BJ (cell line): ENCODE measurements at regions not wholly inside any gene's neighbourhood (a gene's known extent, or its start where the extent isn't known, plus 50 kb on each side); places are given as distances from the start of the nearest gene placed in this dataset.
A peak's percentile ranks its signal among the peaks of the same experiment; 100 is the strongest.

ENCODE experiments used
- CTCF ChIA-PET: fragments of 350-600 bp; formaldehyde crosslinking; extraction: SDS; loops from one replicate; lab custom pipeline; 2021; ENCODE audit warnings: antibody characterized with exemption, inconsistent platforms; lab: Yijun Ruan, JAX
- POLR2A ChIA-PET: fragments of 300-600 bp; sonication (Branson Sonifier 250); formaldehyde crosslinking; extraction: SDS; loops from one replicate; lab custom pipeline; 2021; ENCODE audit warnings: antibody characterized with exemption; lab: Charles Lee
- DNase-seq: peaks from one replicate; pipeline ENCODE4 v3.0.0-alpha.2; 2011; ENCODE audit warnings: low read depth
- H3K27me3 ChIP-seq: 2 replicates; pipeline ENCODE4 v1.6.0; 2011; ENCODE audit warnings: low read length; ENCODE audit not compliant: control insufficient read depth, insufficient read depth
- H3K36me3 ChIP-seq: 2 replicates; pipeline ENCODE4 v1.5.1; 2011; ENCODE audit warnings: low read length; ENCODE audit not compliant: control insufficient read depth, insufficient read depth
- H3K4me3 ChIP-seq: 2 replicates; pipeline ENCODE4 v1.5.1; 2011; ENCODE audit warnings: low read depth, mild to moderate bottlenecking, control low read depth, low read length
- TF ChIP-seq, protein P1 (sequence below): IDR thresholded peaks from 2 replicates; pipeline ENCODE4 v1.5.1; 2011; ENCODE audit warnings: low read depth, mild to moderate bottlenecking, control low read depth, inconsistent platforms, low read length, moderate library complexity; ENCODE audit not compliant: insufficient read depth

DNA sequence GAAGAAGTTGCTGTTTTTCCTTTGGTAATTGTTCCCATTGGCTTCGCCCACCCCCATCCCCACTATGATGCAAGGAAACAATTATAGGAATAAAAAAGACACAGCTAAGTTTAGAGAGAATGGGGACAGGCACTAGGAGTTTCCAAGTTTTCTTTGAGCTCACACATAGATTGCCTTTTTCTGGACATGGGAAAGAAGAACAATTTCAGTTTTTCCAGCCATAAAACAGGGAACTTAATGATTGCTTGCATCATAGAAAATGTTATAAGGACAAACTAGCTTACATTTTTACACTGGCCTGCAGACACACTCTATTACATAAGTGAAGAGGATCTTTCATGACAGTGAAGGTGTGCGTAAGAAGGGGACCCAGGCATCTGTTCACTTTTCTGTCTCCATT lies 142.3 kb upstream of the ZFHX3 start:
- CTCF ChIA-PET, result interaction anchor here (1.1 to 1.2 kb wide), 2 partner anchors 11 to 14 kb away, joined by 3 read pairs; no protein-coding TSS in a partner anchor
- POLR2A ChIA-PET, result interaction anchor here (0.5 kb wide), 1 partner anchor 133 kb away, joined by 3 read pairs; no protein-coding TSS in a partner anchor
- DNase-seq, result no peak
- H3K4me3 ChIP-seq, result no peak overlapping the region
- TF ChIP-seq, protein P1, sequence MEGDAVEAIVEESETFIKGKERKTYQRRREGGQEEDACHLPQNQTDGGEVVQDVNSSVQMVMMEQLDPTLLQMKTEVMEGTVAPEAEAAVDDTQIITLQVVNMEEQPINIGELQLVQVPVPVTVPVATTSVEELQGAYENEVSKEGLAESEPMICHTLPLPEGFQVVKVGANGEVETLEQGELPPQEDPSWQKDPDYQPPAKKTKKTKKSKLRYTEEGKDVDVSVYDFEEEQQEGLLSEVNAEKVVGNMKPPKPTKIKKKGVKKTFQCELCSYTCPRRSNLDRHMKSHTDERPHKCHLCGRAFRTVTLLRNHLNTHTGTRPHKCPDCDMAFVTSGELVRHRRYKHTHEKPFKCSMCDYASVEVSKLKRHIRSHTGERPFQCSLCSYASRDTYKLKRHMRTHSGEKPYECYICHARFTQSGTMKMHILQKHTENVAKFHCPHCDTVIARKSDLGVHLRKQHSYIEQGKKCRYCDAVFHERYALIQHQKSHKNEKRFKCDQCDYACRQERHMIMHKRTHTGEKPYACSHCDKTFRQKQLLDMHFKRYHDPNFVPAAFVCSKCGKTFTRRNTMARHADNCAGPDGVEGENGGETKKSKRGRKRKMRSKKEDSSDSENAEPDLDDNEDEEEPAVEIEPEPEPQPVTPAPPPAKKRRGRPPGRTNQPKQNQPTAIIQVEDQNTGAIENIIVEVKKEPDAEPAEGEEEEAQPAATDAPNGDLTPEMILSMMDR, result no peak
- no peaks in the 10 kb centered on the region for H3K27me3 ChIP-seq
- no peaks in the 10 kb centered on the region for H3K36me3 ChIP-seq

DNA sequence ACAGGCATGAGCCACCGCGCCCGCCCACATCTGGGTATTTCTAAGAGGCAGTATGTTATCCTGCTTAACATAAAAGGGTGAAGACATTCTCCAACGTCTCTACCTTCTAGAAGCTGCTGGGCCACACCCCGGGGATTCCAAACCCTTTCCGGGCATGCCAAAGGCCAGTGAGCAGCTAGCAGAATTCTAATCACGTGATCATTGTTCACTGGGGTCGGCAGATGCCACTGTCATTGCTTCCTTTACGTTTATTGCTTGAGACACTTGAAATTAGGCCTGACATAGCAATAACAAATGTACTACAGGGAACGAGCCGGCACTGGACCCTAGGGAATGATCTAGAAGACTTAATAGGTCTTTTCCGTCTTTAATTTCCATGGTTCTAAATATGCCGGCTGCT lies 141.2 kb upstream of the ZFHX3 start:
- POLR2A ChIA-PET, result no interaction called here
- CTCF ChIA-PET, result no interaction called here
- no peaks in the 10 kb centered on the region for H3K36me3 ChIP-seq

DNA sequence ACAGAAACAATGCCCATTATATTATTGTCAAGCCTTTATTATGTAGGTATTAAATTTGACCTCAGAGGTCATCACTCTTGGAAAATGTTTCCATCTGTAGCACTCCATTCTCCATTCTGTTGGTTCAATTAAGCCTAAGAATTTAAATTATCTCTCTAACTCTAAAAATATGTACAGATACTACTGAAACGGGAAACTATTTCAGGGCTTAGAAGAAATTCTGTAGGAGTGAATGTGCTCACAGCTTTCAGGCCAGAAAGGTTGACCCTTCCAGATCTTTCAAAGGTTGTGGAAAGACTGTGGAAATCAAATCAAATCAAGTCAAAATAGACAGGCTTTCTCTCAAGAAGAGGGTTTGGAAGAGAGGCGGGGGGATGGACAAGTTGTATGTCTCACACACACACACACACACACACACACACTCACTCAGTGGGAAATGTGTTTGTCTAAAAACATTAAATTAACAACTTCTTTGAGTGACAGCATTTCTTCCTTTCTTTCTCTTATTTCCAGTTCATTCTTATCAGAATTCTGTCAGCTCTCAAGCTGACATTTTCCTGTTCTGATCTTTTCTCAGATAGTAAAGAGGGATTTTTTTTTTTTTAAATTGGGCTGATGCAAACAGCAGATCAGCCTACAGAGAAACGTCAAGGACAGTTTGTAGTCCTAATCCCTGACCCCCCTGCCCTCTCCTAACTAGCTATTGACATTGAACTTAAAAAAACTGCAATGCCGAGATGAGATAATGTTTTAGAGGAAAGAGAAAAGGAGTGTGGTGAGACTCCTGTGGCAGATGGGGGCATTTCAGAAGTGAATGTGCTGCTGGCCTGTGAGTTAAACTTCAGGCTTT lies 139.0 kb upstream of the ZFHX3 start:
- POLR2A ChIA-PET, result interaction anchor here (0.7 kb wide), 1 partner anchor 128 kb away, joined by 4 read pairs; no protein-coding TSS in a partner anchor
- H3K4me3 ChIP-seq, result no peak overlapping the region
- H3K27me3 ChIP-seq, result no peaks in the 10 kb centered on the region
- CTCF ChIA-PET, result interaction anchor here (0.6 to 1.6 kb wide), 3 partner anchors 14 to 1980 kb away, joined by 3 to 4 read pairs (median 3); no protein-coding TSS in a partner anchor
- no peaks in the 10 kb centered on the region for H3K36me3 ChIP-seq
- TF ChIP-seq, protein P1, result no peak
- no peak for DNase-seq

More for the DNA sequence above, 141.2 kb upstream of the ZFHX3 start:
- Histone ChIP-seq H3K27me3 (no peaks in the 10 kb centered on the region), H3K4me3 (no peak overlapping the region)
- TF ChIP-seq, protein P1, result no peak
- DNase-seq, result no peak

DNA sequence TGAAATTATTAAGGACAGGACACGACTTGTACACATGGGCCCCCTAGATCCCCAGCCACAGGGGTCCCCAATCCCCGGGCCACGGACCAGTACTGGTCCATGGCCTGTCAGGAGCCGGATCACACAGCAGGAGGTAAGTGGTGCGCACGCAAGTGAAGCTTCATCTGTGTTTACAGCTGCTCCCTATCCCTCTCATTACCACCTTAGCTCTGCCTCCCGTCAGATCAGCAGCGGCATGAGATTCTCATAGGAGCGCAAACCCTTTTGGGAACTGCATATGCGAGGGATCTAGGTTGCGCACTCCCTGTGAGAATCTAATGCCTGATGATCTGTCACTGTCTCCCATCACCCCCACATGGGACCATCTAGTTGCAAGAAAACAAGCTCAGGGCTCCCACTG lies 137.8 kb upstream of the ZFHX3 start:
- H3K27me3 ChIP-seq, result no peaks in the 10 kb centered on the region
- TF ChIP-seq, protein P1, result no peak
- no peaks in the 10 kb centered on the region for H3K36me3 ChIP-seq
- ChIA-PET CTCF (interaction anchor here (1.6 kb wide), 1 partner anchor 15 kb away, joined by 3 read pairs; no protein-coding TSS in a partner anchor), POLR2A (no interaction called here)
- no peak for DNase-seq
- H3K4me3 ChIP-seq, result no peak overlapping the region

DNA sequence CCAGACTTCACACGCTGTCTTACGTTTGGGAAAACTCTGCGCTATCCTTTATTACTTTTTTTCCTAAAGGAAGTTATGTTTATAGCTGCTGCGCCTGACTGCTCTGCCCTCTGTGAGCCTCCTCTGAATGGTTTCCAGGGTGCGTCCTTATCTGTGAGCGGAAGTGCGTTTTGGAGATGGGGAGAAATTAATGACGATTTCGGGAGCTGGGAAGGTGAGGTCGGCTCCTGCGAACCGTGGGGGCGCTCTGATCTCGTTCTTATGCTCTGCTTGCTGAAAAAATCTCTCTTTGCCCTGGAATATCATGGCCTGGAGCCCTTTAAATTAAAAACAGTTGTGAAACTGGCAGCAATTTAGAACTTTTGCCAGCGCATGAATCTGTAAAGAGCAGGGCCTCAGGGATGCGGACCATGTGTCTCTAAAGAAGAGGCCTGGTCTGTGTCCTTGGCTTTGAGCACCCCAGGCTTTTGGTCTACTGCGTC lies 135.7 kb upstream of the ZFHX3 start:
- TF ChIP-seq, protein P1, result peak; percentile 37; the same call in 1 of the 2 replicates
- no peaks in the 10 kb centered on the region for H3K36me3 ChIP-seq

More for the DNA sequence above, 135.7 kb upstream of the ZFHX3 start:
- Histone ChIP-seq H3K4me3 (no peak overlapping the region), H3K27me3 (no peaks in the 10 kb centered on the region)
- CTCF ChIA-PET, result interaction anchor here (1.0 kb wide), 1 partner anchor 695 kb away, joined by 3 read pairs; no protein-coding TSS in a partner anchor
- no peak for DNase-seq
- POLR2A ChIA-PET, result no interaction called here
